ENCODE measurements at regions not wholly inside any gene's neighbourhood (a gene's known extent, or its start where the extent isn't known, plus 50 kb on each side); places are given as distances from the start of the nearest gene placed in this dataset.

GRCh38 chr5:68161156-68161555 lies 54.4 kb upstream of the PIK3R1 start:
- Mint-ChIP-seq H3K4me1 (no peaks in the 10 kb centered on the region), H3K27me3 (no peaks in the 10 kb centered on the region)
- DNase-seq = no peak

GRCh38 chr5:68159224-68159951 lies 56.2 kb upstream of the PIK3R1 start:
- H3K27ac Mint-ChIP-seq = no peak overlapping the region

More at GRCh38 chr5:68161156-68161555, 54.4 kb upstream of the PIK3R1 start:
- ATAC-seq (ENCODE audit: low read depth in 2 of 2) = no peak
- no peaks in the 10 kb centered on the region for H3K36me3 Mint-ChIP-seq
- H3K4me3 Mint-ChIP-seq = no peak overlapping the region
- no peaks in the 10 kb centered on the region for H3K9me3 Mint-ChIP-seq
- H3K27ac Mint-ChIP-seq = no peak overlapping the region

GRCh38 chr5:68155940-68156339 lies 59.6 kb upstream of the PIK3R1 start:
- H3K27ac Mint-ChIP-seq = peak overlapping the region in 1 of 6 donors; percentile 54
- no peak overlapping the region for H3K4me3 Mint-ChIP-seq
- no peaks in the 10 kb centered on the region for H3K27me3 Mint-ChIP-seq
- no peak for ATAC-seq (ENCODE audit: low read depth in 2 of 2)
- H3K9me3 Mint-ChIP-seq = no peaks in the 10 kb centered on the region
- H3K4me1 Mint-ChIP-seq = no peaks in the 10 kb centered on the region
- DNase-seq = no peak
- no peaks in the 10 kb centered on the region for H3K36me3 Mint-ChIP-seq

More at GRCh38 chr5:68159224-68159951, 56.2 kb upstream of the PIK3R1 start:
- H3K4me3 Mint-ChIP-seq = no peak overlapping the region
- DNase-seq (no peak), ATAC-seq (ENCODE audit: low read depth in 2 of 2) (no peak)
- no peaks in the 10 kb centered on the region for H3K36me3 Mint-ChIP-seq
- H3K4me1 Mint-ChIP-seq = no peaks in the 10 kb centered on the region
- no peaks in the 10 kb centered on the region for H3K27me3 Mint-ChIP-seq
- no peaks in the 10 kb centered on the region for H3K9me3 Mint-ChIP-seq

- peaks cover 0 to under 1% (median 0%) of the 10 kb centered on the region in 3 donors for H3K4me1 Mint-ChIP-seq
- no peaks in the 10 kb centered on the region for H3K27me3 Mint-ChIP-seq
- no peak overlapping the region for H3K4me3 Mint-ChIP-seq
- H3K9me3 Mint-ChIP-seq = no peaks in the 10 kb centered on the region
- H3K36me3 Mint-ChIP-seq = no peaks in the 10 kb centered on the region
- H3K27ac Mint-ChIP-seq = no peak overlapping the region
- DNase-seq (no peak), ATAC-seq (ENCODE audit: low read depth in 2 of 2) (no peak)
Measured at GRCh38 chr5:68154119-68154857, 61.3 kb upstream of the PIK3R1 start.

GRCh38 chr5:68151812-68152211 lies 63.7 kb upstream of the PIK3R1 start:
- Mint-ChIP-seq H3K9me3 (no peaks in the 10 kb centered on the region), H3K27ac (no peak overlapping the region), H3K27me3 (no peaks in the 10 kb centered on the region), H3K4me3 (no peak overlapping the region), H3K36me3 (no peaks in the 10 kb centered on the region), H3K4me1 (peaks cover 7 to 10% (median 9%) of the 10 kb centered on the region in 3 donors)
- no peak for ATAC-seq (ENCODE audit: low read depth in 2 of 2)
- no peak for DNase-seq

GRCh38 chr5:68149189-68149588 lies 66.4 kb upstream of the PIK3R1 start:
- no peaks in the 10 kb centered on the region for H3K36me3 Mint-ChIP-seq
- no peak overlapping the region for H3K4me3 Mint-ChIP-seq
- no peaks in the 10 kb centered on the region for H3K27me3 Mint-ChIP-seq
- DNase-seq (no peak), ATAC-seq (ENCODE audit: low read depth in 2 of 2) (no peak)
- peaks cover 0 to 7% (median 0%) of the 10 kb centered on the region in 7 donors for H3K9me3 Mint-ChIP-seq
- no peak overlapping the region for H3K27ac Mint-ChIP-seq
- peaks cover 7 to 10% (median 9%) of the 10 kb centered on the region in 3 donors for H3K4me1 Mint-ChIP-seq

- no peaks in the 10 kb centered on the region for H3K27me3 Mint-ChIP-seq
- DNase-seq (no peak), ATAC-seq (ENCODE audit: low read depth in 2 of 2) (no peak)
- peaks cover 0 to 9% (median 3%) of the 10 kb centered on the region in 7 donors for H3K9me3 Mint-ChIP-seq
- H3K27ac Mint-ChIP-seq = no peak overlapping the region
- peaks cover 7 to 10% (median 9%) of the 10 kb centered on the region in 3 donors for H3K4me1 Mint-ChIP-seq
- no peaks in the 10 kb centered on the region for H3K36me3 Mint-ChIP-seq
- H3K4me3 Mint-ChIP-seq = peak overlapping the region in 1 of 8 donors; percentile 22
Measured at GRCh38 chr5:68148096-68148495, 67.5 kb upstream of the PIK3R1 start.

GRCh38 chr5:68147659-68148058 lies 67.9 kb upstream of the PIK3R1 start:
- no peak overlapping the region for H3K27ac Mint-ChIP-seq
- H3K4me1 Mint-ChIP-seq = peaks cover 7 to 10% (median 9%) of the 10 kb centered on the region in 3 donors
- DNase-seq = no peak
- H3K27me3 Mint-ChIP-seq = no peaks in the 10 kb centered on the region
- peaks cover 0 to 11% (median 3%) of the 10 kb centered on the region in 7 donors for H3K9me3 Mint-ChIP-seq
- H3K4me3 Mint-ChIP-seq = no peak overlapping the region
- no peak for ATAC-seq (ENCODE audit: low read depth in 2 of 2)
- no peaks in the 10 kb centered on the region for H3K36me3 Mint-ChIP-seq

- peak; percentile 73 to 85 for ATAC-seq (ENCODE audit: low read depth in 2 of 2)
- peaks cover 0 to 9% (median 6%) of the 10 kb centered on the region in 3 donors for H3K4me1 Mint-ChIP-seq
- H3K4me3 Mint-ChIP-seq = no peak overlapping the region
Measured at GRCh38 chr5:68141494-68141893, 74.1 kb upstream of the PIK3R1 start.

GRCh38 chr5:68140763-68141162 lies 74.8 kb upstream of the PIK3R1 start:
- ATAC-seq (ENCODE audit: low read depth in 2 of 2) = no peak
- Mint-ChIP-seq H3K4me3 (no peak overlapping the region), H3K27ac (peak overlapping the region in 2 of 6 donors; percentile 55 to 63), H3K27me3 (peaks cover 0 to under 1% (median 0%) of the 10 kb centered on the region in 3 donors), H3K9me3 (peaks cover 0 to 12% (median 5%) of the 10 kb centered on the region in 7 donors), H3K36me3 (no peaks in the 10 kb centered on the region), H3K4me1 (peaks cover 0 to 9% (median 6%) of the 10 kb centered on the region in 3 donors)
- no peak for DNase-seq

More at GRCh38 chr5:68141494-68141893, 74.1 kb upstream of the PIK3R1 start:
- H3K27ac Mint-ChIP-seq = no peak overlapping the region
- no peaks in the 10 kb centered on the region for H3K27me3 Mint-ChIP-seq
- H3K9me3 Mint-ChIP-seq = peaks cover 0 to 12% (median 5%) of the 10 kb centered on the region in 7 donors
- peak; percentile 12 for DNase-seq
- H3K36me3 Mint-ChIP-seq = no peaks in the 10 kb centered on the region

GRCh38 chr5:68139611-68140441 lies 75.7 kb upstream of the PIK3R1 start:
- peaks cover 0 to 12% (median 5%) of the 10 kb centered on the region in 7 donors for H3K9me3 Mint-ChIP-seq
- peak overlapping the region in 1 of 6 donors; percentile 58 for H3K27ac Mint-ChIP-seq
- peaks cover 0 to 9% (median 6%) of the 10 kb centered on the region in 3 donors for H3K4me1 Mint-ChIP-seq
- DNase-seq = no peak
- no peak overlapping the region for H3K4me3 Mint-ChIP-seq
- no peak for ATAC-seq (ENCODE audit: low read depth in 2 of 2)
- H3K36me3 Mint-ChIP-seq = no peaks in the 10 kb centered on the region
- H3K27me3 Mint-ChIP-seq = peaks cover 0 to 9% (median 0%) of the 10 kb centered on the region in 3 donors

GRCh38 chr5:68137511-68138140 lies 77.9 kb upstream of the PIK3R1 start:
- Mint-ChIP-seq H3K27ac (no peak overlapping the region), H3K4me3 (no peak overlapping the region), H3K4me1 (peaks cover 0 to 9% (median 6%) of the 10 kb centered on the region in 3 donors), H3K27me3 (peaks cover 0 to 9% (median 0%) of the 10 kb centered on the region in 3 donors), H3K36me3 (no peaks in the 10 kb centered on the region), H3K9me3 (peaks cover 0 to 2% (median 0%) of the 10 kb centered on the region in 7 donors)
- ATAC-seq (ENCODE audit: low read depth in 2 of 2) = no peak
- no peak for DNase-seq

All from naive B cell (primary cell).